ENCODE measurements at regions not wholly inside any gene's neighbourhood (a gene's known extent, or its start where the extent isn't known, plus 50 kb on each side); places are given as distances from the start of the nearest gene placed in this dataset.

GRCh38 chr11:129278586-129279319 is 86.6 kb upstream of the ARHGAP32 start:
- ATAC-seq: peak; percentile 19
- H3K36me3 ChIP-seq (replicated peaks in 1 of 2; ENCODE audit: control insufficient read depth in 1 of 2, insufficient read depth in 2 of 2, low read length in 2 of 2): no peaks in the 10 kb centered on the region
- peak overlapping the region; percentile 80 for H3K4me2 ChIP-seq (ENCODE audit: low read depth, low read length)
- peaks cover 48% of the 10 kb centered on the region for H3K79me2 ChIP-seq (ENCODE audit: insufficient read depth, low read length)
- peaks cover 30% of the 10 kb centered on the region for H4K20me1 ChIP-seq (ENCODE audit: insufficient read depth, low read length)
- CTCF ChIA-PET (ENCODE audit: low intra/inter-chr PET ratio, low total read pairs): interaction anchor here (1.9 kb wide), 1 partner anchor 161 kb away, joined by 5 read pairs; no protein-coding TSS in a partner anchor
- H3K4me1 ChIP-seq (ENCODE audit: insufficient read depth, low read length): peaks cover 86% of the 10 kb centered on the region
- H3K9me3 ChIP-seq (ENCODE audit: low read length): no peaks in the 10 kb centered on the region
- H3K27me3 ChIP-seq (ENCODE audit: control insufficient read depth in 1 of 2, insufficient read depth in 2 of 2, low read length in 2 of 2): no peaks in the 10 kb centered on the region; a peak in 2 of 5 replicates
- H3K9ac ChIP-seq (ENCODE audit: insufficient read depth, low read depth, low read length): peak overlapping the region; percentile 70
- no TSS peak for BruUV-seq (replicated peaks)
- intact Hi-C loops (cut with micrococcal nuclease; ENCODE audit: unreplicated experiment): loop anchor here (1.0 to 5.0 kb wide), 4 partner anchors 46 to 136 kb away; no protein-coding TSS in a partner anchor
- WGBS (ENCODE audit: low lambda C conversion rate): under 1% methylated on average over 11 of the region's 109 CpGs
- H3K4me3 ChIP-seq (replicated peaks in 1 of 3; ENCODE audit: insufficient read depth in 1 of 3, low read depth in 2 of 3, low read length in 3 of 3): peak overlapping the region; percentile 81 to 84 (median 82)
- H2AFZ ChIP-seq (ENCODE audit: low read length): no peak overlapping the region
- no peak for DNase-seq (ENCODE audit: low spot score)
- in situ Hi-C loops (cut with HindIII; ENCODE audit: extremely low pct_ligation_motif_present, low pct_unique_long_range_greater_than_20kb): no loop called here
- H3K27ac ChIP-seq (ENCODE audit: extremely low read length, insufficient read depth, low read length): peak overlapping the region; percentile 22
- no peak for FAIRE-seq
- POLR2A ChIA-PET: no interaction called here
- TF ChIP-seq, protein P1, sequence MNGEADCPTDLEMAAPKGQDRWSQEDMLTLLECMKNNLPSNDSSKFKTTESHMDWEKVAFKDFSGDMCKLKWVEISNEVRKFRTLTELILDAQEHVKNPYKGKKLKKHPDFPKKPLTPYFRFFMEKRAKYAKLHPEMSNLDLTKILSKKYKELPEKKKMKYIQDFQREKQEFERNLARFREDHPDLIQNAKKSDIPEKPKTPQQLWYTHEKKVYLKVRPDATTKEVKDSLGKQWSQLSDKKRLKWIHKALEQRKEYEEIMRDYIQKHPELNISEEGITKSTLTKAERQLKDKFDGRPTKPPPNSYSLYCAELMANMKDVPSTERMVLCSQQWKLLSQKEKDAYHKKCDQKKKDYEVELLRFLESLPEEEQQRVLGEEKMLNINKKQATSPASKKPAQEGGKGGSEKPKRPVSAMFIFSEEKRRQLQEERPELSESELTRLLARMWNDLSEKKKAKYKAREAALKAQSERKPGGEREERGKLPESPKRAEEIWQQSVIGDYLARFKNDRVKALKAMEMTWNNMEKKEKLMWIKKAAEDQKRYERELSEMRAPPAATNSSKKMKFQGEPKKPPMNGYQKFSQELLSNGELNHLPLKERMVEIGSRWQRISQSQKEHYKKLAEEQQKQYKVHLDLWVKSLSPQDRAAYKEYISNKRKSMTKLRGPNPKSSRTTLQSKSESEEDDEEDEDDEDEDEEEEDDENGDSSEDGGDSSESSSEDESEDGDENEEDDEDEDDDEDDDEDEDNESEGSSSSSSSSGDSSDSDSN (CRISPR knock-in tag; IDR thresholded peaks at IDR 0.05): peak; percentile 64; the same call in 1 of the 2 replicates
- TF ChIP-seq TBX2 (CRISPR knock-in tag; IDR thresholded peaks at IDR 0.05; ENCODE audit: borderline replicate concordance): 0 out of 2 replicates have a peak, but pooled peaks have one; percentile 21
- TF ChIP-seq ISL2 (CRISPR knock-in tag; IDR thresholded peaks at IDR 0.05): no peak
- TF ChIP-seq PAF1 (CRISPR knock-in tag; IDR thresholded peaks at IDR 0.05): no peak
- TF ChIP-seq ZNF574 (CRISPR knock-in tag; IDR thresholded peaks at IDR 0.05): no peak
- TF ChIP-seq EZH2 (conservative IDR thresholded peaks at IDR 0.05; ENCODE audit: low read depth, low read length): no peak
- TF ChIP-seq ZNF468 (CRISPR knock-in tag; IDR thresholded peaks at IDR 0.05): no peak
- no peak for TF ChIP-seq SMC3 (IDR thresholded peaks at IDR 0.05; ENCODE audit: low read length)
- TF ChIP-seq IRF2 (CRISPR knock-in tag; IDR thresholded peaks at IDR 0.05): 0 out of 2 replicates have a peak, but pooled peaks have one; percentile 20
- TF ChIP-seq ZFY (CRISPR knock-in tag; IDR thresholded peaks at IDR 0.05): peak; percentile 40; the same call in 1 of the 2 replicates
- TF ChIP-seq, protein P2, sequence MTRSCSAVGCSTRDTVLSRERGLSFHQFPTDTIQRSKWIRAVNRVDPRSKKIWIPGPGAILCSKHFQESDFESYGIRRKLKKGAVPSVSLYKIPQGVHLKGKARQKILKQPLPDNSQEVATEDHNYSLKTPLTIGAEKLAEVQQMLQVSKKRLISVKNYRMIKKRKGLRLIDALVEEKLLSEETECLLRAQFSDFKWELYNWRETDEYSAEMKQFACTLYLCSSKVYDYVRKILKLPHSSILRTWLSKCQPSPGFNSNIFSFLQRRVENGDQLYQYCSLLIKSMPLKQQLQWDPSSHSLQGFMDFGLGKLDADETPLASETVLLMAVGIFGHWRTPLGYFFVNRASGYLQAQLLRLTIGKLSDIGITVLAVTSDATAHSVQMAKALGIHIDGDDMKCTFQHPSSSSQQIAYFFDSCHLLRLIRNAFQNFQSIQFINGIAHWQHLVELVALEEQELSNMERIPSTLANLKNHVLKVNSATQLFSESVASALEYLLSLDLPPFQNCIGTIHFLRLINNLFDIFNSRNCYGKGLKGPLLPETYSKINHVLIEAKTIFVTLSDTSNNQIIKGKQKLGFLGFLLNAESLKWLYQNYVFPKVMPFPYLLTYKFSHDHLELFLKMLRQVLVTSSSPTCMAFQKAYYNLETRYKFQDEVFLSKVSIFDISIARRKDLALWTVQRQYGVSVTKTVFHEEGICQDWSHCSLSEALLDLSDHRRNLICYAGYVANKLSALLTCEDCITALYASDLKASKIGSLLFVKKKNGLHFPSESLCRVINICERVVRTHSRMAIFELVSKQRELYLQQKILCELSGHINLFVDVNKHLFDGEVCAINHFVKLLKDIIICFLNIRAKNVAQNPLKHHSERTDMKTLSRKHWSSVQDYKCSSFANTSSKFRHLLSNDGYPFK (CRISPR knock-in tag; IDR thresholded peaks at IDR 0.05; ENCODE audit: borderline replicate concordance): no peak
- 0 out of 4 replicates have a peak, but pooled peaks of 1 of the 2 experiments have one; percentile 24 for TF ChIP-seq KLF16 (CRISPR knock-in tag; IDR thresholded peaks at IDR 0.05)
- peak; percentile 29; the same call in 1 of the 2 replicates for TF ChIP-seq PATZ1 (CRISPR knock-in tag; IDR thresholded peaks at IDR 0.05)
- no peak for TF ChIP-seq SATB2 (CRISPR knock-in tag; IDR thresholded peaks at IDR 0.05)

Measured in HepG2 (cell line).